Lung (tissue), 11 donors: ENCODE measurements at regions not wholly inside any gene's neighbourhood (a gene's known extent, or its start where the extent isn't known, plus 50 kb on each side); places are given as distances from the start of the nearest gene placed in this dataset.
A peak's percentile ranks its signal among the peaks of the same experiment; 100 is the strongest.
"Not testable (repeated sequence)": the region's sequence is repeated elsewhere in the genome, so short reads cannot be mapped to it uniquely, and the experiment has no call there.

Source experiments
- ATAC-seq: fragments of 200-7000 bp; cut with Tn5 transposase; one replicate; pipeline ENCODE4 v1.9.1; 2020; ENCODE audit warnings: moderate number of reproducible peaks; ENCODE audit not compliant: insufficient read depth, low FRiP score
- DNase-seq, 3 donors: peaks; one replicate each; pipeline ENCODE4 v3.0.0-alpha.2; 2013 to 2017
- H3K27ac ChIP-seq, 2 donors: one replicate each; pipeline ENCODE4 v1.5.1; 2013; ENCODE audit warnings: mild to moderate bottlenecking in 2 of 2, moderate library complexity in 2 of 2, control low read depth in 1 of 2, inconsistent platforms in 1 of 2, low read depth in 1 of 2, low read length in 1 of 2
- H3K27me3 ChIP-seq, 3 donors: one replicate each; pipeline ENCODE4 v1.5.1; 2013; ENCODE audit warnings: low read length in 2 of 3; ENCODE audit not compliant: control insufficient read depth in 3 of 3, insufficient read depth in 3 of 3
- H3K36me3 ChIP-seq, 4 donors: one replicate each; pipeline ENCODE4 v1.5.1; 2013; ENCODE audit warnings: low read length in 4 of 4, mild to moderate bottlenecking in 1 of 4, moderate library complexity in 1 of 4; ENCODE audit not compliant: control insufficient read depth in 4 of 4, insufficient read depth in 4 of 4
- H3K4me1 ChIP-seq, 5 donors: one replicate each; pipeline ENCODE4 v1.5.1; 2013; ENCODE audit warnings: low read length in 5 of 5, mild to moderate bottlenecking in 2 of 5, moderate library complexity in 1 of 5; ENCODE audit not compliant: control insufficient read depth in 5 of 5, insufficient read depth in 5 of 5
- H3K4me3 ChIP-seq: one replicate; pipeline ENCODE4 v1.5.1; 2013; ENCODE audit warnings: mild to moderate bottlenecking, control low read depth, moderate library complexity
- H3K9ac ChIP-seq, 2 donors: one replicate each; pipeline ENCODE4 v1.5.1; 2013; ENCODE audit warnings: low read length in 2 of 2, control low read depth in 1 of 2; ENCODE audit not compliant: insufficient read depth in 1 of 2
- H3K9me3 ChIP-seq, 4 donors: one replicate each; pipeline ENCODE4 v1.5.1; 2013; ENCODE audit warnings: low read length in 3 of 4, mild to moderate bottlenecking in 1 of 4, moderate library complexity in 1 of 4; ENCODE audit not compliant: control insufficient read depth in 4 of 4, insufficient read depth in 3 of 4
- WGBS, 2 donors: extraction: QIAGEN DNeasy Blood & Tissue Kit; methylation state at CpG; one replicate each; pipeline ENCODE4 v1.1.7; 2013; 5-methylcytosine and 5-hydroxymethylcytosine counted together
- TF ChIP-seq, protein P1 (sequence below): IDR thresholded peaks from 2 replicates; pipeline ENCODE4 v1.5.1; 2012; ENCODE audit warnings: mild to moderate bottlenecking; ENCODE audit errors: control extremely low read depth, extremely low read depth
- donor health status: control.
- donor health status: control.
- donor health status: Bipolar disorder and iron deficiency.
- donor health status: healthy.
- donor health status: DM: yes; HTN: yes; CAD: no.

DNA sequence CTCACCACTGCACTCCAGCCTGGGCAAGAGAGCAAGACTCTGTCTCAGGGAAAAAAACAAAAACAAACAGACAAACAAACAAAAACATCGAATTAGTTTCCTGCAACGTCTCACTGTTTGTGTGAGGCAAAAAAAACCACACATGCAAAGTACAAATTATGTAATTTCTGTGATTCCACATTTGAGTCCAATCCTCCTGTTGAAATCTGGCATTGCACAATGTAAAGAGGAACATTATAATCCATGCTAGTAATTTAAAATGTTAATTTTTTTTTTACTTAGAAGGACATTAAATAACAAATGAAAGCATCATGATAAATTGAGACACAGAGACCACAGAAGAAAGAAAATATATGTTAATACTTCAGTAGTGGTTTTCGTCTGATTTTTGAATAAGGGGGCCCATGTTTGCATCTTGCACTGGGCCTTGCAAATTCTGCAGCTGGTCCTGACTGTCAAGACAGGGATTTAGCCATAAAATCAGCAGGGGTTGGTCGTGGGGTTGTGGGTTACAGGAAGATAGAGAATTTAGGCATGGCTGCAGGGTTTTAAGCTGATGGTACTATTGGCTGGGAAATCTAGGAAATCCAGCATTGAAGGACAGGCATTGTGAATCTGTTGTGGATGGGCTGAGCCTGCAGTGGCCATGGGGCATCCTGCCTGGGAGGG, 102.6 kb upstream of the ALDH3B2 start:
- H3K27me3 ChIP-seq: no peaks in the 10 kb centered on the region
- TF ChIP-seq, protein P1, sequence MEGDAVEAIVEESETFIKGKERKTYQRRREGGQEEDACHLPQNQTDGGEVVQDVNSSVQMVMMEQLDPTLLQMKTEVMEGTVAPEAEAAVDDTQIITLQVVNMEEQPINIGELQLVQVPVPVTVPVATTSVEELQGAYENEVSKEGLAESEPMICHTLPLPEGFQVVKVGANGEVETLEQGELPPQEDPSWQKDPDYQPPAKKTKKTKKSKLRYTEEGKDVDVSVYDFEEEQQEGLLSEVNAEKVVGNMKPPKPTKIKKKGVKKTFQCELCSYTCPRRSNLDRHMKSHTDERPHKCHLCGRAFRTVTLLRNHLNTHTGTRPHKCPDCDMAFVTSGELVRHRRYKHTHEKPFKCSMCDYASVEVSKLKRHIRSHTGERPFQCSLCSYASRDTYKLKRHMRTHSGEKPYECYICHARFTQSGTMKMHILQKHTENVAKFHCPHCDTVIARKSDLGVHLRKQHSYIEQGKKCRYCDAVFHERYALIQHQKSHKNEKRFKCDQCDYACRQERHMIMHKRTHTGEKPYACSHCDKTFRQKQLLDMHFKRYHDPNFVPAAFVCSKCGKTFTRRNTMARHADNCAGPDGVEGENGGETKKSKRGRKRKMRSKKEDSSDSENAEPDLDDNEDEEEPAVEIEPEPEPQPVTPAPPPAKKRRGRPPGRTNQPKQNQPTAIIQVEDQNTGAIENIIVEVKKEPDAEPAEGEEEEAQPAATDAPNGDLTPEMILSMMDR: no peak
- no peak overlapping the region for H3K9ac ChIP-seq
- no peaks in the 10 kb centered on the region for H3K36me3 ChIP-seq
- H3K27ac ChIP-seq: no peak overlapping the region
- no peaks in the 10 kb centered on the region for H3K9me3 ChIP-seq
- DNase-seq: no peak
- peaks cover 0 to 3% (median 0%) of the 10 kb centered on the region in 5 donors for H3K4me1 ChIP-seq
- no peak for ATAC-seq
- 30 to 48% methylated on average over 4 of the region's 4 CpGs for WGBS, 2 donors
- no peak overlapping the region for H3K4me3 ChIP-seq

DNA sequence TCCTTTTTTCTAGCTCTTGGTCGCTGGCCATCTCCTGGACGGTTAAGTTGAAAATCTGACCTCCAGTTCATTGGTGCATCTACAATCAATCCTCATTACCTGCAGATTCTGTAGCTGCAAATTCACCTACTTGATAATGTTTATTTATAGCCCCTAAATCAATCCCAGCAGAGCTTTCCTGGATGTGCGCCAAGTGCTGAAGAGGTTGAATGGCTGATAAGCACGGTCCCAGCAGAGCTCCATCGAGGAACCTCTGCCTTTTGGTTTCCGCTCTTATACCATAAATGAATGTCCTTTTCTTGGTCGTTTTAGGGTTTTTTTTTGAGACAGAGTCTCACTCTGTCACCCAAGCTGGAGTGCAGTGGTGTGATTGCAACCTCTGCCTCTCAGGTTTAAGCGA, 99.8 kb upstream of the ALDH3B2 start:
- ATAC-seq, H3K4me1 ChIP-seq, H3K27ac ChIP-seq, H3K36me3 ChIP-seq, H3K9ac ChIP-seq, H3K27me3 ChIP-seq, H3K4me3 ChIP-seq, H3K9me3 ChIP-seq: not testable (repeated sequence)
- DNase-seq: peak in 2 of 3 donors; percentile 11 to 31
- WGBS, 2 donors: 25 to 42% methylated on average over 8 of the region's 8 CpGs

- 92 to 94% methylated on average over 11 of the region's 11 CpGs for WGBS, 2 donors
- not testable (repeated sequence) for H3K27me3 ChIP-seq, H3K36me3 ChIP-seq, H3K4me3 ChIP-seq, H3K27ac ChIP-seq, ATAC-seq, H3K4me1 ChIP-seq, H3K9me3 ChIP-seq, DNase-seq, H3K9ac ChIP-seq
Measured at GRCh38 chr11:67768001-67768730, 93.7 kb upstream of the ALDH3B2 start.

GRCh38 chr11:67761211-67761610, 86.8 kb upstream of the ALDH3B2 start:
- H3K36me3 ChIP-seq, H3K9ac ChIP-seq, ATAC-seq, H3K4me1 ChIP-seq, H3K27ac ChIP-seq, DNase-seq, H3K9me3 ChIP-seq, H3K4me3 ChIP-seq, H3K27me3 ChIP-seq: not testable (repeated sequence)
- WGBS, 2 donors: 55 to 83% methylated on average over 7 of the region's 7 CpGs

DNA sequence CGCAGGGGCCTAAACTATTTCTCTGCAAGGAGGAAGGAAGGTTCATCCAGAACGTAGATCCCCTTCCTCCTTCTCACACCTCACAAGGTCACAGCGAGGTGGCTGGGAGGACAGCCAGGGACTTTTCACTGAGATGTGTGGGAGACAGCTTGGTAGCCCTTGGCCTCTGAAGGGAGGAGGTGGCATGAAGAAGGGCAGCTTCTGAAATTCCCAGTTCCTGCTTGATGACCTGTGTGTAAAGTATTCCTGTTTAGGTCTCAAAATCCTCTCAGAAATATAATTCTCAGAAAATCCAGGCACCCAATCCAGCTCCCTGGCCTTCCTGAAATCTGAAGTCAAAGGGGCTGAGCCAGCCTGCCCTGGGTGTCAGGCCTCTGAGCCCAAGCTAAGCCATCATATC, 84.9 kb upstream of the ALDH3B2 start:
- H3K4me1 ChIP-seq, ATAC-seq, H3K36me3 ChIP-seq, H3K4me3 ChIP-seq, DNase-seq, H3K27ac ChIP-seq, H3K9me3 ChIP-seq, H3K9ac ChIP-seq, H3K27me3 ChIP-seq: not testable (repeated sequence)
- WGBS, 2 donors: 58 to 61% methylated on average over 3 of the region's 3 CpGs

DNA sequence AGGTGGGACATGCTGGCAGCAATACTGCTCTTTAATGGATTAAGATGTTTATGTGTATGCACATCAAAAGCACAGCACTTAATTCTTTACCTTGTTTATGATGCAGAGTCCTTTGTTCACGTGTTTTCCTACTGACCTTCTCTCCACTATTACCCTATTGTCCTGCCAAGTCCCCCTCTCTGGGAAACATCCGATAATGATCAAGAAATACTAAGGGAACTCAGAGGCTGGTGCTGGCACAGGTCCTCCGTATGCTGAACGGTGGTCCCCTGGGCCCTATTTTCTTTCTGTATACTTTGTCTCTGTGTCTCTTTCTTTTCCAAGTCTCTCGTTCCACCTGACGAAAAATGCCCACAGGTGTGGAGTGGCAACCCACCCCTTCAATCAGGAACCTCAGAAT, 84.0 kb upstream of the ALDH3B2 start:
- not testable (repeated sequence) for H3K27ac ChIP-seq, H3K9ac ChIP-seq, DNase-seq, H3K4me1 ChIP-seq, H3K36me3 ChIP-seq, H3K27me3 ChIP-seq, H3K9me3 ChIP-seq, H3K4me3 ChIP-seq, ATAC-seq
- 70 to 85% methylated on average over 6 of the region's 6 CpGs for WGBS, 2 donors

DNA sequence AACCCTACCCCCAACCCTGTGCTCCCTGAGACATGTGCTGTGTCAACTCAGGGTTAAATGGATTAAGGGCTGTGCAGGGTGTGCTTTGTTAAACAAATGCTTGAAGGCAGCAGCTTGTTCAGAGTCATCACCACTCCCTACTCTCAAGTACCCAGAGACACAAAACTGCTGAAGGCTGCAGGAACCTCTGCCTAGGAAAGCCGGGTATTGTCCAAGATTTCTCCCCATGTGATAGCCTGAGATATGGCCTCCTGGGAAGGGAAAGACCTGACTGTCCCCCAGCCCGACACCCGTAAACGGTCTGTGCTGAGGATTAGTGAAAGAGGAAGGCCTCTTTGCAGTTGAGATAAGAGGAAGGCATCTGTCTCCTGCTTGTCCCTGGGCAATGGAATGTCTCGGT, 83.6 kb upstream of the ALDH3B2 start:
- not testable (repeated sequence) for H3K27me3 ChIP-seq, H3K4me1 ChIP-seq, H3K36me3 ChIP-seq, H3K27ac ChIP-seq, H3K9me3 ChIP-seq, ATAC-seq, H3K4me3 ChIP-seq, H3K9ac ChIP-seq
- WGBS, 2 donors: 34 to 39% methylated on average over 5 of the region's 5 CpGs
- peak in 1 of 3 donors; percentile 20 for DNase-seq
